ENCODE measurements at regions not wholly inside any gene's neighbourhood (a gene's known extent, or its start where the extent isn't known, plus 50 kb on each side); places are given as distances from the start of the nearest gene placed in this dataset.
"Not testable (repeated sequence)": the region's sequence is repeated elsewhere in the genome, so short reads cannot be mapped to it uniquely, and the experiment has no call there.

- DNase-seq (ENCODE audit: low spot score), result no peak
Measured at GRCh38 chr6:14875481-14876063, 370.3 kb upstream of the JARID2 start.

- no peak for DNase-seq (ENCODE audit: low spot score)
Measured at GRCh38 chr6:14876778-14877613, 368.9 kb upstream of the JARID2 start.

GRCh38 chr6:14877758-14878157 is 368.1 kb upstream of the JARID2 start:
- no peak for DNase-seq (ENCODE audit: low spot score)

GRCh38 chr6:14880052-14880451 is 365.8 kb upstream of the JARID2 start:
- no peak for DNase-seq (ENCODE audit: low spot score)

DNA sequence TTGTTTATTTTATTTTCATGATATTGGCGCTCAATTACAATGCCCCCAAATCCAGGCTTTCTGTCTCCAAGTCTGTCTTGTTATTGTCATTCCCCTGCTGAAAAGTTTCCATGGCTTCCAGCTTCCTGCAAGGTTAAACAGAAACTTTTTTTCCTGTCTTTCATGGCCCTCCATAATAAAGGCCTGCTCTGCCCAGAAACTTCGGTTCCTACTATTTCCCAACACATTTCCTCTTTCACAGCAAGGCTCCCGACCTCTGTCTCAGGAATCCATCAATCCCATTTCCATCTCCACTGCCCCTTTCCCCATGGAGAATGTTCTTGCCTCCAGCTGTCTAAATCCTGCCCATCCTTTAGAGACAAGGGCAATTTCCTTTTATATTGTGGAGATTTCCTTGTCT is 365.2 kb upstream of the JARID2 start:
- DNase-seq (ENCODE audit: low spot score), result no peak

GRCh38 chr6:14881398-14881797 is 364.5 kb upstream of the JARID2 start:
- no peak for DNase-seq (ENCODE audit: low spot score)

DNA sequence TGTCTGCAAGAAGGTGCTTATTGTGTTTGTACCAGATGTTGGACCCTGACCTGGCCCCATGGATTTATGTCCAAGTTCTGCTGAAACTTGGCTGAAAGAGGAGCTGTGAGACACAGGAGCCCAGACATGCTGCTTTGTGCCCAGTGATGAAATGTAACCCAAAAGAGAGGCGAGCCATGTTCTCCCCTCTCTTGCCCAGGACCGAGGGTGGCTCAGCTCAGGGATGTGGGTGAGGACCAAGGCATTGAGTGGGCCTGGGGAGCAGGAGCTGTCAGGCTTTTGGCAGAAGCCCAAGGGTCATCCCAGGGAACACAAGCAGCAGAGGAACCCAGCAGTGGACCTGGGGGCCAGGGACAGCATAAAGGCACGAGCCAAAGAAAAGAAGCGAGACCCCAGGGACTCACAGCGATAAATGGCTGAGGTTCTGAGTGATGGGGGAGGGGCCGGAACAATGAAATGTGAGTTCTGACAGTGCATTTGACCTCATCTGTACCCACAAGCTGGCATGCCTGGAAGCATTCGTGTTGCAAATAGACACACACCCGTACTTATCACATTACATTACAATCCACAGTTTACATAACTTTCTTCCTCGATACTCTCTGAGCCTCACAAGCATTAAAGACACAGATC is 363.4 kb upstream of the JARID2 start:
- DNase-seq (ENCODE audit: low spot score), result no peak

GRCh38 chr6:14883921-14884320 is 361.9 kb upstream of the JARID2 start:
- DNase-seq (ENCODE audit: low spot score), result no peak

DNA sequence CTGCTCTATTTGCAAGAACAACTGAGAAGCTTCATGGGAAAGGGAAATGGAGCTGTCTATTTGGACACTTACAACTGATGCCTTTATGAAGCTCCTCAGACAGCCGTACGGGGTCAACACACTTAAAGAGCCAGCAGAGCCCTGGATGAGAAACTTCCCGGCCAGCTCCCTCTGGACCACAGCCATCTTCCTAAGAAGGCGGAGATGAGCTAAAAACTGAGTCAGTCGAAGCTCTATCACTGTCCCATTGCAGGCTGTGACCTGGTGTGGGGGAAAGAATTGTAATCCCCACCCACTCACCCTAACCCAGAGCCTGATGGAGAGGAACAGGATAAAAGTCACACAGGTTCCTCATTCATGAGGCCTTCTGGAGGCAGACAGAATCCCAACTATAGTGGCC is 360.4 kb upstream of the JARID2 start:
- no peak for DNase-seq (ENCODE audit: low spot score)

- no peak for DNase-seq (ENCODE audit: low spot score)
Measured at GRCh38 chr6:14887181-14887580, 358.7 kb upstream of the JARID2 start.

GRCh38 chr6:14887986-14888574 is 357.8 kb upstream of the JARID2 start:
- DNase-seq (ENCODE audit: low spot score), result no peak

- no peak for DNase-seq (ENCODE audit: low spot score)
Measured at GRCh38 chr6:14888575-14889000, 357.3 kb upstream of the JARID2 start.

- DNase-seq (ENCODE audit: low spot score), result no peak
Measured at GRCh38 chr6:14889188-14889587, 356.7 kb upstream of the JARID2 start.

- DNase-seq (ENCODE audit: low spot score), result no peak
Measured at GRCh38 chr6:14889611-14890593, 356.0 kb upstream of the JARID2 start.

- not testable (repeated sequence) for DNase-seq (ENCODE audit: low spot score)
Measured at GRCh38 chr6:14891820-14892375, 354.0 kb upstream of the JARID2 start.

DNA sequence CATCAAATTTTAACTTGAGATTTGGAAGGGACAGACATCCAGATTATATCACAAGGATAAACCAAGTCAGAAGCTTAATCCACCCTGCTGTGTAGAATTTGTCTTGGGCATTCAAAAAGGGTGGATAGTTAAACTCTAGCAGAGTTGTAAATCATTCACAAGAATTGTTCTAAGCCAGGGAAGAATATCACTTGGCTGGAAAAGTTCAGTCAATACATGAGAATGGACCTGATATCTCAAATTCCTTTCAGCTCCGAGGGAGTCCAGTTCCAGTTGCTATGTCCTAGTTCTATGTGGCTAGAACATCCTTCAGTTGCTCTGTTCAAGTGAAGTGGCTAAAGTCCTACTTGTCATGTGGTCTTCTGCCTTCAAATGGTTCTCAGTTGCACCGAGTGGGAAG is 351.8 kb upstream of the JARID2 start:
- no peak for DNase-seq (ENCODE audit: low spot score)

GRCh38 chr6:14896475-14896874 is 349.4 kb upstream of the JARID2 start:
- no peak for DNase-seq (ENCODE audit: low spot score)

- no peak for DNase-seq (ENCODE audit: low spot score)
Measured at GRCh38 chr6:14897831-14898230, 348.0 kb upstream of the JARID2 start.

DNA sequence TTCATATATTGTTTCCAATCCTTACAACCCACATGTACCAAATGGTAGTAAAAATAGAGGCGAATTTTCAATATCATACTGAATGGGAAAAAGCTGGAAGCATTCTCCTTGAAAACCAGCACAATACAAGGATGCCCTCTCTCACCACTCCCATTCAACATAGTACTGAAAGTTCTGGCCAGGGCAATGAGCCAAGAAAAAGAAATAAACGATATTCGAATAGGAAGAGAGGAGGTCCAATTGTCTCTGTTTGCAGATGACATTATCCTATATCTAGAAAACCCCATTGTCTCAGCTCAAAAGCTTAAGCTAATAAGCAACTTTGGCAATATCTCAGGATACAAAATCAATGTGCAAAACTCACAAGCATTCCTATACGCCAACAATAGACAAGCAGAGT is 346.4 kb upstream of the JARID2 start:
- not testable (repeated sequence) for DNase-seq (ENCODE audit: low spot score)

DNA sequence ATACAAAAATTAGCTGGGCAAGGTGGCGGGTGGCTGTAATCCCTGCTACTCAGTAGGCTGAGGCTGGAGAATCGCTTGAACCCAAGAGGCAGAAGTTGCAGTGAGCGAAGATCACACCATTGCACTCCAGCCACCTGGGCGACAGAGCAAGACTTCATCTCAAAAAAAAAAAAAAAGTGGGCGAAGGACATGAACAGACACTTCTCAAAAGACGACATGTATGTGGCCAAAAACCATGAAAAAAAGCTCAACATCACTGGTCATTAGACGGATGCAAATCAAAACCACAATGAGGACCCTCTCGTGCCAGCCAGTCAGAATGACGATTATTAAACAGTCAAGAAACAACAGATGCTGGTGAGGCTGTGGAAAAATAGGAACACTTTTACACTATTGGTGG is 344.9 kb upstream of the JARID2 start:
- DNase-seq (ENCODE audit: low spot score), result no peak
